Mesothelial cell of epicardium (in vitro differentiated cells): ENCODE measurements at regions not wholly inside any gene's neighbourhood (a gene's known extent, or its start where the extent isn't known, plus 50 kb on each side); places are given as distances from the start of the nearest gene placed in this dataset.
"Not testable (repeated sequence)": the region's sequence is repeated elsewhere in the genome, so short reads cannot be mapped to it uniquely, and the experiment has no call there.

ENCODE experiments used
- DNase-seq, 2 experiments: peaks; one replicate each; pipeline ENCODE4 v3.0.0; 2021; ENCODE audit warnings: low spot score in 2 of 2; ENCODE audit not compliant: unreplicated experiment in 2 of 2
- H3K27ac Mint-ChIP-seq: 2 replicates; pipeline ENCODE4 v1.8.0; 2021; ENCODE audit warnings: mixed read lengths
- H3K27me3 Mint-ChIP-seq: 2 replicates; pipeline ENCODE4 v1.8.0; 2021; ENCODE audit warnings: low read depth, mixed read lengths
- H3K36me3 Mint-ChIP-seq: 2 replicates; pipeline ENCODE4 v1.8.0; 2021; ENCODE audit warnings: mixed read lengths
- H3K4me1 Mint-ChIP-seq: 2 replicates; pipeline ENCODE4 v1.8.0; 2021; ENCODE audit warnings: mixed read lengths
- H3K4me3 Mint-ChIP-seq: 2 replicates; pipeline ENCODE4 v1.8.0; 2021; ENCODE audit warnings: mild to moderate bottlenecking, moderate library complexity, mixed read lengths
- H3K9me3 Mint-ChIP-seq: 2 replicates; pipeline ENCODE4 v1.8.0; 2021; ENCODE audit warnings: mixed read lengths
- CTCF ChIP-seq: fragments of 200-600 bp; sonication (generic); IDR thresholded peaks from one replicate; pipeline ENCODE4 v1.5.0; 2021; ENCODE audit warnings: antibody characterized with exemption; ENCODE audit not compliant: unreplicated experiment

- peak; percentile 60 for TF ChIP-seq CTCF
- peak overlapping the region; percentile 88 for H3K27ac Mint-ChIP-seq
- peaks cover 23% of the 10 kb centered on the region for H3K4me1 Mint-ChIP-seq
- peak; percentile 77 to 85 for DNase-seq
- H3K9me3 Mint-ChIP-seq: no peaks in the 10 kb centered on the region
- H3K36me3 Mint-ChIP-seq: no peaks in the 10 kb centered on the region
- H3K27me3 Mint-ChIP-seq: no peaks in the 10 kb centered on the region
- peak overlapping the region; percentile 92 for H3K4me3 Mint-ChIP-seq
Observed at GRCh38 chr13:21297914-21298831, 121.7 kb downstream of the MRPL57 start.

DNA sequence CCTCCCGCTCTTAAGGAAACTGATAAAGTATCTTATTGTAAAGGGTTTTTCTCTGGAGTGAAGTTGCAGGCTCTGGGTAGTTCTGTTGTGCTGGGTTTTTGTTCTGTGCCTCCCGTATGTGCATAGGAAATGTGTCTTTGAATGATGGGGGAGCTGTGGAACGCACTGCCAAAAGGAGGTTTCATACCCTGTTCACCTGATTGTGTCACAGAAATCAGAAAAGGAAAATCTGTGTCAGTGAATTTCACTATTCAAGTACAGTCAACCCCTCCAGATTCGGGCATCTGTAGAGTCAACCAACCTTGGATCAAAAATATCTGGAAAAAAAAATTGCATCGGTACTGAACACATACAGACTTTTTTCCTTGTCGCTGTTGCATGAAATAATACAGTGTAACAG, 127.8 kb downstream of the MRPL57 start:
- no peaks in the 10 kb centered on the region for H3K9me3 Mint-ChIP-seq
- H3K4me3 Mint-ChIP-seq: no peak overlapping the region
- no peak for TF ChIP-seq CTCF
- no peak overlapping the region for H3K27ac Mint-ChIP-seq
- DNase-seq: no peak
- H3K4me1 Mint-ChIP-seq: peaks cover 5% of the 10 kb centered on the region
- no peaks in the 10 kb centered on the region for H3K27me3 Mint-ChIP-seq
- H3K36me3 Mint-ChIP-seq: peaks cover 5% of the 10 kb centered on the region

DNA sequence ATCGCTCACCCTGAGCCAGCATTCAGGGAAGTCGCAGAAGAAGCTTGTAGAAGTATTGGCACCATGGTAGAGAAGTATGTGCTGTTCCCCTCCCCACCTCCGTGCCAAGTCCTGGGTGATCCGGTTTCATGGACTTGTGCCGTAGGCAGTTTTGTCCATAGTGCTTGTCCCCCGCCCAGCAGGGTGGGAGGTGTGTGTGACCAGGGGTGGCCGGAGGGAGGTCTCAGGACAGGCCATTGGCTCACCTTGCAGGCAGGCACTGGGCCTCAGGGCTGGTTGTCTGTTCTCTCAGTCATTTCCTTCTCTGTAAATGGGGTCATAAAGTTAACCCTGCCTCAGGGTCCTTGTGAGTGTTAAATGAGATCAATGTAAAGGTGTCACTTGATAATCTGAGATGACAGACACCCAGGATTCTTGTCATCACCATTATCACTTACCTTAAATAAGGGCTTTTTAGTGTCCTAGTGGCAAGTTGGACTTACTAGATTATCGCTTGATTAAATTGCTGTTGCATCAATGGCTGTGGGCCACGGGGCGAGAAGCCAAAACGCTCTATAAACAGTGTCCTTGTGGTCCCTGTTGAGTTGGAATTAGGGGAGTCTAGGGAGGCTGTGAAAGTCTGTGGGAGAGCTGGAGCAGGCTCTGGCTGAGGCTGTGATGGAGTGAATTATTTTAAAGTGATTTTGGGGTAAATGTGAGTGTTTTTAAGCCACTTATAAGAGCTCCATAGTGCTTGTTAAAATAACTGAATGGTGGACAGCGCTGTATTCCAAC, 130.0 kb downstream of the MRPL57 start:
- H3K27ac Mint-ChIP-seq: not testable (repeated sequence)

DNA sequence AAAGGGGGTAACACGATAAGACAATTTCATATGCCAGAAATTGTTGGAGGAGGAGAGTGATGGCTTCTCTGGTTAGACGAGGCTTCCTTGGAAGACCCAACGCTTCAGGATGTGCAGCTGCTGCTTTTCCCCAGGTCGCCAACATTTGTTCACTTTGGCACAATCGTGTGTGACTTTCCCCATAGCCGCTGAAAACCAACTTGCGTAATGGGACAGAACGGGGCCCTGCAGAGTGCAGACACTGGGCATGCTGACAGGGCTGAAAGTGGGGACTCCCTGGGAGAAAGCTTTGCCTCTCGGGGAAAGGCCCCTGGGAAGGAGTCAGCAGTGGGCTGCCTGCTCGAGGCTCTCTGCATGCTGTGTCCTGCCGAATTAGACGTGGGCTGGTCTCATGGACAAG, 130.7 kb downstream of the MRPL57 start:
- not testable (repeated sequence) for H3K27ac Mint-ChIP-seq, H3K4me1 Mint-ChIP-seq, H3K36me3 Mint-ChIP-seq, H3K27me3 Mint-ChIP-seq, DNase-seq, H3K4me3 Mint-ChIP-seq, H3K9me3 Mint-ChIP-seq

More for the DNA sequence above, 130.0 kb downstream of the MRPL57 start:
- not testable (repeated sequence) for H3K4me3 Mint-ChIP-seq, H3K9me3 Mint-ChIP-seq, H3K36me3 Mint-ChIP-seq, H3K27me3 Mint-ChIP-seq, H3K4me1 Mint-ChIP-seq, DNase-seq

DNA sequence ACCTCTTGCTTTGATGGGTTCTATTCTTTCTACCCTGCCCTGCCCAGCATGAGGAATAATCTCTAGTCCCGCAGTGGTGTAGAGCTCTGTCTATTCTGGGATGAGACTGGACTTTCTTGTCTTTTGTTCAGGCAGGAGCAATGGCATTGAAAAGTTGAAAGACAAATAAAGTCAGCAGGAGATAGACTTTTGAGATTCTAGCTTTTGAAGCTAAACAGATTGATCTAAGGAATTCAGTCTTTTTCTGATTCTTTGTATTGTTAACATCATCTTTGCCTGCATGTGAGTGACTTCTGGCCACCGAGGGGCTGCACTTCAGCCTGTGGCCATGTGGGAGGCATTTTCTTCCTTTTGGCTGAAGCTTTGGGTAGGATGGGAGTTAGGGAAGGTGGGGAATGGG, 132.4 kb downstream of the MRPL57 start:
- no peak for DNase-seq
- Mint-ChIP-seq H3K36me3 (peaks cover 4% of the 10 kb centered on the region), H3K4me3 (no peak overlapping the region), H3K4me1 (no peaks in the 10 kb centered on the region), H3K9me3 (no peaks in the 10 kb centered on the region), H3K27ac (no peak overlapping the region), H3K27me3 (no peaks in the 10 kb centered on the region)
- no peak for TF ChIP-seq CTCF

GRCh38 chr13:21309542-21310172, 133.2 kb downstream of the MRPL57 start:
- TF ChIP-seq CTCF: no peak
- H3K9me3 Mint-ChIP-seq: no peaks in the 10 kb centered on the region
- DNase-seq: no peak
- H3K4me3 Mint-ChIP-seq: no peak overlapping the region
- H3K27me3 Mint-ChIP-seq: no peaks in the 10 kb centered on the region
- no peaks in the 10 kb centered on the region for H3K36me3 Mint-ChIP-seq
- no peaks in the 10 kb centered on the region for H3K4me1 Mint-ChIP-seq
- H3K27ac Mint-ChIP-seq: no peak overlapping the region
